IMR-90 (cell line): ENCODE measurements at regions not wholly inside any gene's neighbourhood (a gene's known extent, or its start where the extent isn't known, plus 50 kb on each side); places are given as distances from the start of the nearest gene placed in this dataset.

Source experiments
- ATAC-seq: fragments of 200-7000 bp; cut with Tn5 transposase; 2 replicates; pipeline ENCODE4 v1.9.1; 2020; ENCODE audit warnings: low read depth, mild to moderate bottlenecking, moderate library complexity
- BruUV-seq: library from RNA; stranded (reverse); fragments of 400-500 nt; replicated peaks from 2 replicates; lab custom pipeline; 2021; lab: Mats Ljungman, UMichigan
- CTCF ChIA-PET: fragments of 300-600 bp; formaldehyde crosslinking; extraction: SDS; loops from one replicate; lab custom pipeline; 2021; ENCODE audit warnings: antibody characterized with exemption; lab: Yijun Ruan, JAX
- POLR2A ChIA-PET: fragments of 300-600 bp; sonication (Branson Sonifier 250); formaldehyde crosslinking; loops from one replicate; lab custom pipeline; 2022; ENCODE audit warnings: antibody characterized with exemption; ENCODE audit not compliant: unreplicated experiment; lab: Charles Lee
- DNase-seq: peaks from one replicate; pipeline ENCODE4 v3.0.0; 2013
- H2AFZ ChIP-seq: replicated peaks from 2 replicates; pipeline ENCODE3; 2013; ENCODE audit warnings: low read length, mild to moderate bottlenecking; ENCODE audit not compliant: poor library complexity
- H2AK5ac ChIP-seq: 2 replicates; pipeline ENCODE4 v1.6.1; 2013; ENCODE audit warnings: low read depth, low read length, inconsistent platforms
- H2AK9ac ChIP-seq: replicated peaks from 2 replicates; pipeline ENCODE3; 2013; ENCODE audit warnings: mild to moderate bottlenecking, low read depth, low read length, moderate library complexity; ENCODE audit not compliant: poor library complexity
- H2BK120ac ChIP-seq: 2 replicates; pipeline ENCODE4 v1.6.1; 2013; ENCODE audit warnings: low read depth, low read length, inconsistent platforms
- H2BK15ac ChIP-seq: 3 replicates; pipeline ENCODE4 v1.6.1; 2013; ENCODE audit warnings: low read depth, low read length, inconsistent platforms
- H2BK20ac ChIP-seq: 2 replicates; pipeline ENCODE4 v1.6.1; 2013; ENCODE audit warnings: low read depth, mild to moderate bottlenecking, inconsistent platforms, low read length, moderate library complexity
- H2BK5ac ChIP-seq: 2 replicates; pipeline ENCODE4 v1.6.1; 2013; ENCODE audit warnings: mild to moderate bottlenecking, low read depth, low read length, inconsistent platforms; ENCODE audit not compliant: poor library complexity, severe bottlenecking
- H3K14ac ChIP-seq: replicated peaks from 2 replicates; pipeline ENCODE4 v1.6.1; 2013; ENCODE audit warnings: low read depth, low read length, inconsistent platforms
- H3K18ac ChIP-seq: 2 replicates; pipeline ENCODE4 v1.6.1; 2013; ENCODE audit warnings: low read depth, low read length, control low read depth
- H3K23ac ChIP-seq: 2 replicates; pipeline ENCODE4 v1.6.1; 2013; ENCODE audit warnings: low read depth, low read length, inconsistent platforms
- H3K27ac ChIP-seq: 2 replicates; pipeline ENCODE4 v1.5.1; 2013; ENCODE audit warnings: mild to moderate bottlenecking, control low read depth, low read length; ENCODE audit not compliant: insufficient read depth
- H3K27me3 ChIP-seq: 2 replicates; pipeline ENCODE4 v1.6.1; 2013; ENCODE audit warnings: low read length; ENCODE audit not compliant: control insufficient read depth, insufficient read depth
- H3K36me3 ChIP-seq: 2 replicates; pipeline ENCODE4 v1.6.1; 2013; ENCODE audit warnings: low read length, mixed read lengths; ENCODE audit not compliant: control insufficient read depth, insufficient read depth
- H3K4ac ChIP-seq: 2 replicates; pipeline ENCODE4 v1.6.1; 2013; ENCODE audit warnings: low read depth, low read length, inconsistent platforms
- H3K4me1 ChIP-seq: 2 replicates; pipeline ENCODE4 v1.6.1; 2013; ENCODE audit warnings: low read length, mixed read lengths; ENCODE audit not compliant: control insufficient read depth, insufficient read depth
- H3K4me2 ChIP-seq: 2 replicates; pipeline ENCODE4 v1.6.1; 2013; ENCODE audit warnings: low read depth, mild to moderate bottlenecking, control low read depth, low read length, moderate library complexity
- H3K4me3 ChIP-seq: 2 replicates; pipeline ENCODE4 v1.5.1; 2013; ENCODE audit warnings: low read depth, mild to moderate bottlenecking, control low read depth, low read length, moderate library complexity; ENCODE audit not compliant: insufficient read depth
- H3K56ac ChIP-seq: 2 replicates; pipeline ENCODE4 v1.6.1; 2013; ENCODE audit warnings: low read length, inconsistent platforms; ENCODE audit not compliant: insufficient read depth; ENCODE audit errors: extremely low read depth
- H3K79me1 ChIP-seq, 2 experiments: 2 replicates each; pipeline ENCODE4 v1.6.1; 2013; ENCODE audit warnings: low read length in 2 of 2, inconsistent platforms in 1 of 2, low read depth in 1 of 2
- H3K9ac ChIP-seq: 2 replicates; pipeline ENCODE4 v1.6.1; 2013; ENCODE audit warnings: low read depth, low read length, control low read depth
- H3K9me1 ChIP-seq: 2 replicates; pipeline ENCODE4 v1.6.1; 2013; ENCODE audit warnings: low read length, inconsistent platforms; ENCODE audit not compliant: insufficient read depth
- H3K9me3 ChIP-seq: 2 replicates; pipeline ENCODE4 v1.6.1; 2013; ENCODE audit warnings: low read length; ENCODE audit not compliant: control insufficient read depth, insufficient read depth
- H4K20me1 ChIP-seq: 2 replicates; pipeline ENCODE4 v1.6.1; 2013; ENCODE audit warnings: low read length, inconsistent platforms; ENCODE audit not compliant: insufficient read depth
- H4K5ac ChIP-seq: 2 replicates; pipeline ENCODE4 v1.6.1; 2013; ENCODE audit warnings: mild to moderate bottlenecking, low read depth, low read length, control low read depth
- H4K8ac ChIP-seq, 2 experiments: 2 replicates each; pipeline ENCODE4 v1.6.1; 2013; ENCODE audit warnings: low read depth in 2 of 2, low read length in 2 of 2, control low read depth in 1 of 2, inconsistent platforms in 1 of 2
- H4K91ac ChIP-seq: 2 replicates; pipeline ENCODE4 v1.6.1; 2013; ENCODE audit warnings: low read depth, low read length, inconsistent platforms; ENCODE audit not compliant: insufficient read depth
- CEBPB ChIP-seq: IDR thresholded peaks from 2 replicates; pipeline ENCODE4 v1.6.1; 2012; ENCODE audit warnings: low read depth, low read length, improper control_type of control experiment
- CHD1 ChIP-seq: IDR thresholded peaks from 2 replicates; pipeline ENCODE4 v1.6.1; 2012; ENCODE audit warnings: low read depth, low read length, improper control_type of control experiment
- MAFK ChIP-seq: IDR thresholded peaks from 2 replicates; pipeline ENCODE4 v1.6.1; 2012; ENCODE audit warnings: low read depth, low read length, improper control_type of control experiment
- RAD21 ChIP-seq: IDR thresholded peaks from 2 replicates; pipeline ENCODE4 v1.6.1; 2012; ENCODE audit warnings: low read length, improper control_type of control experiment
- USF2 ChIP-seq: fragments of 150-350 bp; IDR thresholded peaks from 2 replicates; pipeline ENCODE4 v1.6.1; 2017; ENCODE audit warnings: mild to moderate bottlenecking, antibody characterized with exemption, low read length, low read depth
- WGBS, 2 experiments: methylation state at CpG; one replicate each; pipeline versions ENCODE4 v1.1.5 to v1.1.7; 2013; ENCODE audit warnings: missing lambda C conversion rate in 2 of 2; ENCODE audit not compliant: insufficient read length in 1 of 2; ENCODE audit errors: extremely low coverage in 2 of 2; 5-methylcytosine and 5-hydroxymethylcytosine counted together
- dilution Hi-C: fragments of 300-500 bp; cut with HindIII; formaldehyde crosslinking; loops from one replicate; pipeline ENCODE4 v1.14.3; 2018; ENCODE audit warnings: low sequenced_read_pairs; ENCODE audit not compliant: unreplicated experiment
- in situ Hi-C: fragments of 300-500 bp; cut with MboI; formaldehyde crosslinking; loops from 3 replicates; pipeline ENCODE4 v1.14.3; 2019; ENCODE audit warnings: low sequenced_read_pairs, inconsistent platforms, mixed read lengths
- intact Hi-C: fragments of 100-400 bp; cut with micrococcal nuclease; formaldehyde crosslinking; loops from 2 replicates; pipeline ENCODE4 v1.10.0; 2022

- no peak overlapping the region for H4K91ac ChIP-seq
- H4K20me1 ChIP-seq = no peaks in the 10 kb centered on the region
- intact Hi-C loops = no loop called here
- in situ Hi-C loops = no loop called here
- POLR2A ChIA-PET = no interaction called here
- H2AK9ac ChIP-seq = no peak overlapping the region
- H2AFZ ChIP-seq = no peak overlapping the region
- BruUV-seq = no TSS peak
- CTCF ChIA-PET = no interaction called here
- H3K4ac ChIP-seq = no peak overlapping the region
- no peaks in the 10 kb centered on the region for H3K79me1 ChIP-seq
- H4K8ac ChIP-seq = no peak overlapping the region
- no peak overlapping the region for H3K23ac ChIP-seq
- H3K9me1 ChIP-seq = no peaks in the 10 kb centered on the region
- no peak overlapping the region for H3K56ac ChIP-seq
- H3K4me3 ChIP-seq = no peak overlapping the region
- DNase-seq (no peak), ATAC-seq (no peak)
- H2BK15ac ChIP-seq = no peak overlapping the region
- H3K4me1 ChIP-seq = no peaks in the 10 kb centered on the region; the same call in 1 of the 2 replicates
- H3K36me3 ChIP-seq = no peaks in the 10 kb centered on the region
- no peak overlapping the region for H2BK20ac ChIP-seq
- no peaks in the 10 kb centered on the region for H3K9me3 ChIP-seq
- no peak overlapping the region for H3K27ac ChIP-seq
- peaks cover 25% of the 10 kb centered on the region for H3K27me3 ChIP-seq
- no peak overlapping the region for H4K5ac ChIP-seq
- no peak overlapping the region for H3K9ac ChIP-seq
- H2BK5ac ChIP-seq = no peak overlapping the region
- H3K4me2 ChIP-seq = no peak overlapping the region
- WGBS, 2 experiments = no CpG with 5 or more reads among the region's 3 CpGs
- H2BK120ac ChIP-seq = no peak overlapping the region
- no peak overlapping the region for H3K14ac ChIP-seq
- H2AK5ac ChIP-seq = no peak overlapping the region
- dilution Hi-C loops = no loop called here
- H3K18ac ChIP-seq = no peak overlapping the region
- no peak for TF ChIP-seq CHD1
- TF ChIP-seq RAD21 = no peak
- TF ChIP-seq CEBPB = no peak
- no peak for TF ChIP-seq USF2
- TF ChIP-seq MAFK = no peak
Measured at GRCh38 chr12:53829130-53829819, 77.5 kb upstream of the CISTR start.
